BLaER1 (cell line): ENCODE measurements at regions not wholly inside any gene's neighbourhood (a gene's known extent, or its start where the extent isn't known, plus 50 kb on each side); places are given as distances from the start of the nearest gene placed in this dataset.
A peak's percentile ranks its signal among the peaks of the same experiment; 100 is the strongest.

ENCODE experiments used
- H3K27ac ChIP-seq: shearing (Covaris generic); formaldehyde crosslinking; 2 replicates; pipeline ENCODE4 v1.8.1; 2022
- H3K27me3 ChIP-seq: shearing (Covaris generic); formaldehyde crosslinking; 2 replicates; pipeline ENCODE4 v1.8.1; 2022
- H3K36me3 ChIP-seq: shearing (Covaris generic); formaldehyde crosslinking; 2 replicates; pipeline ENCODE4 v1.8.1; 2022
- H3K4me1 ChIP-seq: shearing (Covaris generic); formaldehyde crosslinking; 2 replicates; pipeline ENCODE4 v1.8.1; 2022
- H3K4me2 ChIP-seq: shearing (Covaris generic); formaldehyde crosslinking; 2 replicates; pipeline ENCODE4 v1.8.1; 2022
- H3K4me3 ChIP-seq: shearing (Covaris generic); formaldehyde crosslinking; 2 replicates; pipeline ENCODE4 v1.8.1; 2022
- H3K9ac ChIP-seq: shearing (Covaris generic); formaldehyde crosslinking; 2 replicates; pipeline ENCODE4 v1.8.1; 2022
- H3K9me3 ChIP-seq: shearing (Covaris generic); formaldehyde crosslinking; 2 replicates; pipeline ENCODE4 v1.8.1; 2022
- H4K20me1 ChIP-seq: shearing (Covaris generic); formaldehyde crosslinking; 2 replicates; pipeline ENCODE4 v1.8.1; 2022
- Cebpa-rat ChIP-seq: shearing (Covaris generic); IDR thresholded peaks from 2 replicates; pipeline ENCODE4 v1.8.1; 2022

- Histone ChIP-seq H3K9ac (no peak overlapping the region), H3K4me2 (no peak overlapping the region), H4K20me1 (no peaks in the 10 kb centered on the region)
Observed at GRCh38 chr13:83733293-83733692, 149.0 kb downstream of the SLITRK1 start.

GRCh38 chr13:83732755-83733154 lies 149.5 kb downstream of the SLITRK1 start:
- no peaks in the 10 kb centered on the region for H3K36me3 ChIP-seq
- H4K20me1 ChIP-seq: no peaks in the 10 kb centered on the region
- H3K27ac ChIP-seq: no peak overlapping the region
- H3K9me3 ChIP-seq: no peaks in the 10 kb centered on the region
- H3K27me3 ChIP-seq: no peaks in the 10 kb centered on the region
- TF ChIP-seq Cebpa-rat: no peak
- H3K9ac ChIP-seq: no peak overlapping the region
- no peak overlapping the region for H3K4me3 ChIP-seq
- H3K4me2 ChIP-seq: no peak overlapping the region
- H3K4me1 ChIP-seq: no peaks in the 10 kb centered on the region

More at GRCh38 chr13:83733293-83733692, 149.0 kb downstream of the SLITRK1 start:
- TF ChIP-seq Cebpa-rat: no peak
- no peak overlapping the region for H3K4me3 ChIP-seq
- no peak overlapping the region for H3K27ac ChIP-seq
- no peaks in the 10 kb centered on the region for H3K4me1 ChIP-seq
- H3K9me3 ChIP-seq: no peaks in the 10 kb centered on the region
- H3K27me3 ChIP-seq: no peaks in the 10 kb centered on the region
- no peaks in the 10 kb centered on the region for H3K36me3 ChIP-seq

GRCh38 chr13:83731113-83731512 lies 151.2 kb downstream of the SLITRK1 start:
- Histone ChIP-seq H3K27ac (no peak overlapping the region), H3K27me3 (no peaks in the 10 kb centered on the region), H3K4me3 (no peak overlapping the region), H4K20me1 (no peaks in the 10 kb centered on the region), H3K36me3 (no peaks in the 10 kb centered on the region), H3K9me3 (no peaks in the 10 kb centered on the region), H3K9ac (no peak overlapping the region), H3K4me1 (no peaks in the 10 kb centered on the region), H3K4me2 (no peak overlapping the region)
- no peak for TF ChIP-seq Cebpa-rat

- H3K4me1 ChIP-seq: no peaks in the 10 kb centered on the region
- TF ChIP-seq Cebpa-rat: no peak
- H3K36me3 ChIP-seq: no peaks in the 10 kb centered on the region
- H4K20me1 ChIP-seq: no peaks in the 10 kb centered on the region
- no peak overlapping the region for H3K27ac ChIP-seq
- no peak overlapping the region for H3K4me2 ChIP-seq
- no peak overlapping the region for H3K4me3 ChIP-seq
- no peaks in the 10 kb centered on the region for H3K27me3 ChIP-seq
- no peak overlapping the region for H3K9ac ChIP-seq
- H3K9me3 ChIP-seq: no peaks in the 10 kb centered on the region
Observed at GRCh38 chr13:83730674-83731073, 151.6 kb downstream of the SLITRK1 start.

GRCh38 chr13:83722443-83722842 lies 159.8 kb downstream of the SLITRK1 start:
- Histone ChIP-seq H4K20me1 (no peaks in the 10 kb centered on the region), H3K9ac (no peak overlapping the region), H3K9me3 (no peaks in the 10 kb centered on the region), H3K4me3 (no peak overlapping the region), H3K4me1 (no peaks in the 10 kb centered on the region), H3K27me3 (no peaks in the 10 kb centered on the region), H3K4me2 (no peak overlapping the region), H3K27ac (no peak overlapping the region), H3K36me3 (no peaks in the 10 kb centered on the region)
- TF ChIP-seq Cebpa-rat: no peak

GRCh38 chr13:83716121-83716520 lies 166.2 kb downstream of the SLITRK1 start:
- H3K9ac ChIP-seq: no peak overlapping the region
- no peaks in the 10 kb centered on the region for H3K4me1 ChIP-seq
- H4K20me1 ChIP-seq: no peaks in the 10 kb centered on the region
- H3K4me3 ChIP-seq: no peak overlapping the region
- H3K36me3 ChIP-seq: no peaks in the 10 kb centered on the region
- H3K9me3 ChIP-seq: no peaks in the 10 kb centered on the region
- H3K27me3 ChIP-seq: no peaks in the 10 kb centered on the region
- no peak overlapping the region for H3K27ac ChIP-seq
- TF ChIP-seq Cebpa-rat: no peak
- no peak overlapping the region for H3K4me2 ChIP-seq

- no peaks in the 10 kb centered on the region for H3K9me3 ChIP-seq
- no peak overlapping the region for H3K4me3 ChIP-seq
- no peaks in the 10 kb centered on the region for H3K36me3 ChIP-seq
- H3K9ac ChIP-seq: no peak overlapping the region
- no peaks in the 10 kb centered on the region for H3K27me3 ChIP-seq
- no peak for TF ChIP-seq Cebpa-rat
- H3K4me1 ChIP-seq: peaks cover 8% of the 10 kb centered on the region
- H4K20me1 ChIP-seq: no peaks in the 10 kb centered on the region
- H3K27ac ChIP-seq: no peak overlapping the region
- H3K4me2 ChIP-seq: no peak overlapping the region
Observed at GRCh38 chr13:83714236-83714635, 168.0 kb downstream of the SLITRK1 start.

- Histone ChIP-seq H3K36me3 (no peaks in the 10 kb centered on the region), H3K27me3 (no peaks in the 10 kb centered on the region), H3K27ac (no peak overlapping the region), H3K4me2 (peak overlapping the region; percentile 52; the same call in 1 of the 2 replicates), H3K4me1 (peaks cover 12% of the 10 kb centered on the region), H3K9ac (no peak overlapping the region), H4K20me1 (no peaks in the 10 kb centered on the region), H3K9me3 (no peaks in the 10 kb centered on the region), H3K4me3 (no peak overlapping the region)
- TF ChIP-seq Cebpa-rat: no peak
Observed at GRCh38 chr13:83710133-83710515, 172.2 kb downstream of the SLITRK1 start.

- H3K9ac ChIP-seq: no peak overlapping the region
- peaks cover 12% of the 10 kb centered on the region for H3K4me1 ChIP-seq
- peak overlapping the region; percentile 52 for H3K4me2 ChIP-seq
- H3K4me3 ChIP-seq: no peak overlapping the region
- TF ChIP-seq Cebpa-rat: no peak
- H4K20me1 ChIP-seq: no peaks in the 10 kb centered on the region
- H3K36me3 ChIP-seq: no peaks in the 10 kb centered on the region
- no peak overlapping the region for H3K27ac ChIP-seq
- no peaks in the 10 kb centered on the region for H3K27me3 ChIP-seq
- no peaks in the 10 kb centered on the region for H3K9me3 ChIP-seq
Observed at GRCh38 chr13:83709426-83710132, 172.7 kb downstream of the SLITRK1 start.

- no peak for TF ChIP-seq Cebpa-rat
- no peak overlapping the region for H3K4me3 ChIP-seq
- no peaks in the 10 kb centered on the region for H4K20me1 ChIP-seq
- H3K9ac ChIP-seq: no peak overlapping the region
- no peak overlapping the region for H3K4me2 ChIP-seq
- H3K36me3 ChIP-seq: no peaks in the 10 kb centered on the region
- H3K9me3 ChIP-seq: no peaks in the 10 kb centered on the region
- H3K27ac ChIP-seq: no peak overlapping the region
- no peaks in the 10 kb centered on the region for H3K27me3 ChIP-seq
- H3K4me1 ChIP-seq: no peaks in the 10 kb centered on the region
Observed at GRCh38 chr13:83702021-83702420, 180.3 kb downstream of the SLITRK1 start.

- Histone ChIP-seq H3K4me2 (no peak overlapping the region), H4K20me1 (no peaks in the 10 kb centered on the region), H3K9me3 (no peaks in the 10 kb centered on the region), H3K36me3 (no peaks in the 10 kb centered on the region), H3K9ac (no peak overlapping the region), H3K4me1 (no peaks in the 10 kb centered on the region), H3K27me3 (no peaks in the 10 kb centered on the region), H3K4me3 (no peak overlapping the region), H3K27ac (no peak overlapping the region)
- no peak for TF ChIP-seq Cebpa-rat
Observed at GRCh38 chr13:83692800-83693199, 189.5 kb downstream of the SLITRK1 start.
